GM19351 (cell line): ENCODE measurements at regions not wholly inside any gene's neighbourhood (a gene's known extent, or its start where the extent isn't known, plus 50 kb on each side); places are given as distances from the start of the nearest gene placed in this dataset.

ENCODE experiments used
- ATAC-seq: cut with Tn5 transposase; IDR thresholded peaks from one replicate; pipeline ENCODE4 v1.9.1; 2021; ENCODE audit warnings: mild to moderate bottlenecking, moderate library complexity; ENCODE audit not compliant: unreplicated experiment

- ATAC-seq: no peak
These were observed 64.4 kb upstream of the IGF1R start for GRCh38 chr15:98583771-98584430.

GRCh38 chr15:98586066-98586465 lies 62.3 kb upstream of the IGF1R start:
- ATAC-seq: no peak

- ATAC-seq: no peak
These were observed 56.2 kb upstream of the IGF1R start for GRCh38 chr15:98592136-98592535.

GRCh38 chr15:98596131-98596530 lies 52.2 kb upstream of the IGF1R start:
- ATAC-seq: no peak

- no peak for ATAC-seq
These were observed 51.4 kb upstream of the IGF1R start for GRCh38 chr15:98596885-98597392.

GRCh38 chr15:98597666-98598065 lies 50.7 kb upstream of the IGF1R start:
- no peak for ATAC-seq
